ENCODE measurements at regions not wholly inside any gene's neighbourhood (a gene's known extent, or its start where the extent isn't known, plus 50 kb on each side); places are given as distances from the start of the nearest gene placed in this dataset.

DNA sequence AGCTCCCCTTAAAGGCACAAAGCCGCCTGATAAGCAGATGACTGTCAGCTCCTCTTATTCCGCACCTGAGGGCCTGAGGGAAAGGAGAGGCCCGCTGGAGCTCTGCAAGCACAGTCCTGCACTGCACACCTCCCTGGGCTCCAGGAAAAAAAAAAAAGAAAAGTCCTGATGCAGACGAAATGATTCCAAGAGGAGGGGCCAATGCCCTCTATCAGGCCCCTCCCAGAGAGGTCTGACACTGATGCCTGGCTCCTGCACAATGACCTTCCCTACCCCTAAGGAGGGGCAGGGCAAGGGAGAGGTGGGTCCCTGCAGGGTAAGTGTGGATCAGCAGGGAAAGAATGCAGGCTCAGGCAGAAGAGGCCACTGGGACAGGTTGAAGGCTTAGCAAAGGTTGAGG, 572.7 kb downstream of the SOX6 start:
- Histone ChIP-seq H3K4me3 (ENCODE audit: low read depth, low read length, poor library complexity, severe bottlenecking) (no peak overlapping the region), H3K36me3 (ENCODE audit: insufficient read depth, low read length, poor library complexity, severe bottlenecking) (no peaks in the 10 kb centered on the region), H3K4me1 (ENCODE audit: insufficient read depth, low read length, poor library complexity, severe bottlenecking) (no peaks in the 10 kb centered on the region), H3K9me3 (ENCODE audit: low read depth, low read length, poor library complexity, severe bottlenecking) (no peaks in the 10 kb centered on the region), H3K27me3 (replicated peaks; ENCODE audit: insufficient read depth, low read depth, low read length, poor library complexity) (no peaks in the 10 kb centered on the region), H3K27ac (ENCODE audit: low read depth, low read length, poor library complexity, severe bottlenecking) (no peak overlapping the region)
- ChIA-PET POLR2A (ENCODE audit: low non-redundant PET) (no interaction called here), CTCF (no interaction called here)
- intact Hi-C loops (cut with micrococcal nuclease; ENCODE audit: unreplicated experiment) = no loop called here
- DNase-seq (ENCODE audit: low spot score) = no peak
- no TSS peak for BruUV-seq (replicated peaks)
- TF ChIP-seq EZH2 (IDR thresholded peaks at IDR 0.05; ENCODE audit: borderline replicate concordance, low read depth, low read length, poor library complexity, severe bottlenecking) = no peak
- TF ChIP-seq, protein P1, sequence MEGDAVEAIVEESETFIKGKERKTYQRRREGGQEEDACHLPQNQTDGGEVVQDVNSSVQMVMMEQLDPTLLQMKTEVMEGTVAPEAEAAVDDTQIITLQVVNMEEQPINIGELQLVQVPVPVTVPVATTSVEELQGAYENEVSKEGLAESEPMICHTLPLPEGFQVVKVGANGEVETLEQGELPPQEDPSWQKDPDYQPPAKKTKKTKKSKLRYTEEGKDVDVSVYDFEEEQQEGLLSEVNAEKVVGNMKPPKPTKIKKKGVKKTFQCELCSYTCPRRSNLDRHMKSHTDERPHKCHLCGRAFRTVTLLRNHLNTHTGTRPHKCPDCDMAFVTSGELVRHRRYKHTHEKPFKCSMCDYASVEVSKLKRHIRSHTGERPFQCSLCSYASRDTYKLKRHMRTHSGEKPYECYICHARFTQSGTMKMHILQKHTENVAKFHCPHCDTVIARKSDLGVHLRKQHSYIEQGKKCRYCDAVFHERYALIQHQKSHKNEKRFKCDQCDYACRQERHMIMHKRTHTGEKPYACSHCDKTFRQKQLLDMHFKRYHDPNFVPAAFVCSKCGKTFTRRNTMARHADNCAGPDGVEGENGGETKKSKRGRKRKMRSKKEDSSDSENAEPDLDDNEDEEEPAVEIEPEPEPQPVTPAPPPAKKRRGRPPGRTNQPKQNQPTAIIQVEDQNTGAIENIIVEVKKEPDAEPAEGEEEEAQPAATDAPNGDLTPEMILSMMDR (conservative IDR thresholded peaks at IDR 0.05; ENCODE audit: low read depth, low read length) = no peak

DNA sequence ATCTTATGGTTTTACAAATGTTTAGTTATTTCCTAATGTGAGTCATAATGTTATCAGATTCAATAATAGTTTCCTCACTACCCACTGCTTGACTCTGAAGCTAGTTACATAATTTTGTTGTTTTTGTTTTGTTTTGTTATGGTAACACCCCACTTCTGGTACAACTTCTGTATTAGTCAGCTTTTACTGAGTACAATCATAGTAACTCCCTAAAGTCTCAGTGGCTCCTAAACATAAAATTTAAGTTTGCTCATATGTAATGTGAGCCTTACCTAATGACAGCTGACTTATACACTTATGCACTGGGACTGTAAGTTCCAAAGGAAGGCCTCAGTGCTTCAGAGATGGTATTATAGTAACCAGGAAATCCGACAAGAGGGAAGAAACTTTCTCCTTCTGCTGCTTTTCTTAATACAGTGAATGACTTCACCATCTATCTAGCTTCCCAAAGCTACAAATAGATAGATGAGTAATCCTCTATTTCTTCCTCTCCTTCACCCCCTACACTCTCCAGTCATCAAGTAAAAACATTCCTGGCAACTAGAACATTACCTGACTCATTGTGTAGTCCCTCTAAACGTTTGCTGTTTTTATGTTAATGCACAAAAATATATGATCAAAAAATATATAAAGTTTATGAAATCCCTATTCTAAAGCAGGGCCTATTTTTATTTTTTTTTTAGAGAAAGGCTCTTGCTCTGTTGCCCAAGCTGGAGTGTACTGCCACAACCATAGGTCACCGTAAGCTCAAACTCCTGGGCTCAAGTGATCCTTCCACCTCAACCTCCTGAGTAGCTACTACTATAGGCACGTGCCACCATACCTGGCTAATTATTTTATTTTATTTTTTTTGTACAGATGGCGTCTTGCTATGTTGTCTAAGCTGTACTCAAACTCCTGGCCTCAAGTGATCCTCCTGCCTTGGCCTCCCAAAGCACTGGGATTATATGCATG, 563.0 kb downstream of the SOX6 start:
- Histone ChIP-seq H3K36me3 (ENCODE audit: insufficient read depth, low read length, poor library complexity, severe bottlenecking) (no peaks in the 10 kb centered on the region), H3K4me1 (ENCODE audit: insufficient read depth, low read length, poor library complexity, severe bottlenecking) (no peaks in the 10 kb centered on the region), H3K4me3 (ENCODE audit: low read depth, low read length, poor library complexity, severe bottlenecking) (no peak overlapping the region), H3K9me3 (ENCODE audit: low read depth, low read length, poor library complexity, severe bottlenecking) (no peaks in the 10 kb centered on the region), H3K27ac (ENCODE audit: low read depth, low read length, poor library complexity, severe bottlenecking) (no peak overlapping the region), H3K27me3 (replicated peaks; ENCODE audit: insufficient read depth, low read depth, low read length, poor library complexity) (no peaks in the 10 kb centered on the region)
- DNase-seq (ENCODE audit: low spot score) = no peak
- no TSS peak for BruUV-seq (replicated peaks)
- ChIA-PET POLR2A (ENCODE audit: low non-redundant PET) (no interaction called here), CTCF (no interaction called here)
- no peak for TF ChIP-seq EZH2 (IDR thresholded peaks at IDR 0.05; ENCODE audit: borderline replicate concordance, low read depth, low read length, poor library complexity, severe bottlenecking)
- TF ChIP-seq, protein P1 (conservative IDR thresholded peaks at IDR 0.05; ENCODE audit: low read depth, low read length) = no peak
- intact Hi-C loops (cut with micrococcal nuclease; ENCODE audit: unreplicated experiment) = no loop called here

DNA sequence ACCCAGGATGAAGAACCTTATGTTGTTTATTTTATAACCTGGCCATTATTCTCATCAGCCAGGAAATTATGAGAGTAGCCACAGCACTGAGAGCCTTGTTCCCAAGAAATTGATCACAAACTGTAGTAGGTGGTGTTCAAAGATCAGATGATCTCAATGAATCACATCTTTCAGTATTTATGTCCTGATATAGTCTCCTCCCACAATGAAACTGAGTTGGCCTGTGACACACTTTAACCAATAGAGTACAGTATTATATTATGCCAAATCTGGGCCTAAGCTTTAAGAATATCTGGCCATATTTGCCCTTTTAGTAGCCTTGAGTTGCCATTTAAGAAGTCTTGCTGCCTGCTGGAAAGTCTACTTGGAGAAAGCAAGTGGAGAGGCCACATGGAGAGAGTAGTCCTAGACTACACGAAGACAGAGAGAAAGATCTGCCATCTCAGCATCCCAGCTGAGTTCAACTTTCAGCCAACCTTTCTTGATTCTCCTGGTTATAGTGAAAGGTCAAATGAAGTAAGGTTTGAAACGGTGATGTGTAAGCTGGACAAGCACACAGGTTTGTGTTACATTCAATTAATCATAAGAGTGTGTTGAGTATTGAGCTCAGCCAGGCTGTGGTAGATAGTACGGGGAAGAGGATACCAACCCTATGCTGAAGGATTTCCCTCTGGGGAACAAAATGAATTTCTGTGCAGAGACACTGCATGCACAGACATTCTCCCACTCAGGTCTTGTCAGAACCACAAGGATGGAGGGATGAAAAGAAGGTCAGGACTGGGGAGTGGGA, 561.8 kb downstream of the SOX6 start:
- H3K27me3 ChIP-seq (replicated peaks; ENCODE audit: insufficient read depth, low read depth, low read length, poor library complexity) = no peaks in the 10 kb centered on the region
- intact Hi-C loops (cut with micrococcal nuclease; ENCODE audit: unreplicated experiment) = no loop called here
- H3K4me3 ChIP-seq (ENCODE audit: low read depth, low read length, poor library complexity, severe bottlenecking) = no peak overlapping the region
- CTCF ChIA-PET = no interaction called here
- no peaks in the 10 kb centered on the region for H3K4me1 ChIP-seq (ENCODE audit: insufficient read depth, low read length, poor library complexity, severe bottlenecking)
- TF ChIP-seq EZH2 (IDR thresholded peaks at IDR 0.05; ENCODE audit: borderline replicate concordance, low read depth, low read length, poor library complexity, severe bottlenecking) = no peak
- TF ChIP-seq, protein P1 (conservative IDR thresholded peaks at IDR 0.05; ENCODE audit: low read depth, low read length) = no peak
- POLR2A ChIA-PET (ENCODE audit: low non-redundant PET) = no interaction called here
- H3K36me3 ChIP-seq (ENCODE audit: insufficient read depth, low read length, poor library complexity, severe bottlenecking) = no peaks in the 10 kb centered on the region
- H3K9me3 ChIP-seq (ENCODE audit: low read depth, low read length, poor library complexity, severe bottlenecking) = no peaks in the 10 kb centered on the region
- H3K27ac ChIP-seq (ENCODE audit: low read depth, low read length, poor library complexity, severe bottlenecking) = no peak overlapping the region
- BruUV-seq (replicated peaks) = no TSS peak
- DNase-seq (ENCODE audit: low spot score) = no peak
